Activated CD4-positive, CD25-positive, alpha-beta regulatory T cell (primary cell): ENCODE measurements at regions not wholly inside any gene's neighbourhood (a gene's known extent, or its start where the extent isn't known, plus 50 kb on each side); places are given as distances from the start of the nearest gene placed in this dataset.
"Not testable (repeated sequence)": the region's sequence is repeated elsewhere in the genome, so short reads cannot be mapped to it uniquely, and the experiment has no call there.

ENCODE experiments used
- DNase-seq, 4 experiments: peaks; one replicate each; lab custom pipeline; 2025; lab: John Stamatoyannopoulos, UW

GRCh38 chr15:62270216-62270921 lies 105.3 kb upstream of the C2CD4B start:
- DNase-seq, result no peak

- DNase-seq, result no peak
Measured at GRCh38 chr15:62272290-62272689, 107.2 kb upstream of the C2CD4B start.

- DNase-seq, result no peak
Measured at GRCh38 chr15:62275831-62276230, 110.7 kb upstream of the C2CD4B start.

- no peak for DNase-seq
Measured at GRCh38 chr15:62277816-62278394, 112.8 kb upstream of the C2CD4B start.

- no peak for DNase-seq
Measured at GRCh38 chr15:62278534-62278933, 113.4 kb upstream of the C2CD4B start.

- no peak for DNase-seq
Measured at GRCh38 chr15:62279041-62279440, 114.0 kb upstream of the C2CD4B start.

GRCh38 chr15:62280625-62281024 lies 115.5 kb upstream of the C2CD4B start:
- DNase-seq, result no peak

GRCh38 chr15:62281801-62282200 lies 116.7 kb upstream of the C2CD4B start:
- not testable (repeated sequence) for DNase-seq

- no peak for DNase-seq
Measured at GRCh38 chr15:62287066-62287857, 122.2 kb upstream of the C2CD4B start.

- no peak for DNase-seq
Measured at GRCh38 chr15:62288361-62289017, 123.4 kb upstream of the C2CD4B start.

- DNase-seq, result no peak
Measured at GRCh38 chr15:62291262-62291661, 126.2 kb upstream of the C2CD4B start.

- DNase-seq, result no peak
Measured at GRCh38 chr15:62296756-62297507, 131.8 kb upstream of the C2CD4B start.

GRCh38 chr15:62297522-62297921 lies 132.4 kb upstream of the C2CD4B start:
- DNase-seq, result no peak

GRCh38 chr15:62297933-62298332 lies 132.8 kb upstream of the C2CD4B start:
- no peak for DNase-seq

GRCh38 chr15:62298811-62299210 lies 133.7 kb upstream of the C2CD4B start:
- no peak for DNase-seq

- no peak for DNase-seq
Measured at GRCh38 chr15:62299541-62299940, 134.5 kb upstream of the C2CD4B start.

GRCh38 chr15:62301993-62302675 lies 137.0 kb upstream of the C2CD4B start:
- DNase-seq, result no peak

- no peak for DNase-seq
Measured at GRCh38 chr15:62306851-62307504, 141.9 kb upstream of the C2CD4B start.

GRCh38 chr15:62307551-62307950 lies 142.5 kb upstream of the C2CD4B start:
- no peak for DNase-seq

GRCh38 chr15:62316413-62317060 lies 151.5 kb upstream of the C2CD4B start:
- no peak for DNase-seq
